ENCODE measurements at regions not wholly inside any gene's neighbourhood (a gene's known extent, or its start where the extent isn't known, plus 50 kb on each side); places are given as distances from the start of the nearest gene placed in this dataset.
"Not testable (repeated sequence)": the region's sequence is repeated elsewhere in the genome, so short reads cannot be mapped to it uniquely, and the experiment has no call there.

GRCh38 chr5:100119903-100120302, 415.3 kb upstream of the FAM174A start:
- H3K4me2 ChIP-seq (ENCODE audit: insufficient read depth, low read length) = no peak overlapping the region
- TF ChIP-seq CTCF (IDR thresholded peaks at IDR 0.05; ENCODE audit: borderline replicate concordance, extremely low read depth, low read length, poor library complexity, severe bottlenecking) = no peak
- no peak for TF ChIP-seq EZH2 (IDR thresholded peaks at IDR 0.05; ENCODE audit: borderline replicate concordance, low read depth, low read length, severe bottlenecking)
- no peak overlapping the region for H3K27ac ChIP-seq (ENCODE audit: low read length)
- H3K9me3 ChIP-seq (ENCODE audit: insufficient read depth, low read length, severe bottlenecking) = no peaks in the 10 kb centered on the region
- DNase-seq = no peak
- H3K4me1 ChIP-seq (ENCODE audit: insufficient read depth, low read length) = no peaks in the 10 kb centered on the region
- H4K20me1 ChIP-seq (ENCODE audit: insufficient read depth, low read length) = no peaks in the 10 kb centered on the region
- H3K9ac ChIP-seq (ENCODE audit: low read depth, low read length) = no peak overlapping the region
- H3K4me3 ChIP-seq (ENCODE audit: low read depth in 1 of 2, low read length in 2 of 2) = no peak overlapping the region
- no peak overlapping the region for H2AFZ ChIP-seq (ENCODE audit: low read depth, low read length)
- no peak for ATAC-seq (ENCODE audit: insufficient read depth, low read depth)
- no peaks in the 10 kb centered on the region for H3K36me3 ChIP-seq (ENCODE audit: insufficient read depth, low read length)
- no peaks in the 10 kb centered on the region for H3K79me2 ChIP-seq (ENCODE audit: insufficient read depth, low read length)
- no peaks in the 10 kb centered on the region for H3K27me3 ChIP-seq (ENCODE audit: insufficient read depth, low read length, poor library complexity)

GRCh38 chr5:100110497-100110896, 424.7 kb upstream of the FAM174A start:
- H3K9ac ChIP-seq (ENCODE audit: low read depth, low read length) = no peak overlapping the region
- H3K4me3 ChIP-seq (ENCODE audit: low read depth in 1 of 2, low read length in 2 of 2) = no peak overlapping the region
- TF ChIP-seq EZH2 (IDR thresholded peaks at IDR 0.05; ENCODE audit: borderline replicate concordance, low read depth, low read length, severe bottlenecking) (no peak), CTCF (IDR thresholded peaks at IDR 0.05; ENCODE audit: borderline replicate concordance, extremely low read depth, low read length, poor library complexity, severe bottlenecking) (no peak)
- no peak overlapping the region for H2AFZ ChIP-seq (ENCODE audit: low read depth, low read length)
- H3K36me3 ChIP-seq (ENCODE audit: insufficient read depth, low read length) = no peaks in the 10 kb centered on the region
- ATAC-seq (ENCODE audit: insufficient read depth, low read depth) (no peak), DNase-seq (no peak)
- H3K4me2 ChIP-seq (ENCODE audit: insufficient read depth, low read length) = no peak overlapping the region
- H3K4me1 ChIP-seq (ENCODE audit: insufficient read depth, low read length) = no peaks in the 10 kb centered on the region
- H3K79me2 ChIP-seq (ENCODE audit: insufficient read depth, low read length) = no peaks in the 10 kb centered on the region
- H4K20me1 ChIP-seq (ENCODE audit: insufficient read depth, low read length) = no peaks in the 10 kb centered on the region
- no peaks in the 10 kb centered on the region for H3K27me3 ChIP-seq (ENCODE audit: insufficient read depth, low read length, poor library complexity)
- H3K9me3 ChIP-seq (ENCODE audit: insufficient read depth, low read length, severe bottlenecking) = peaks cover 4% of the 10 kb centered on the region
- no peak overlapping the region for H3K27ac ChIP-seq (ENCODE audit: low read length)

- no peaks in the 10 kb centered on the region for H3K27me3 ChIP-seq (ENCODE audit: insufficient read depth, low read length, poor library complexity)
- DNase-seq (no peak), ATAC-seq (ENCODE audit: insufficient read depth, low read depth) (no peak)
- H3K9ac ChIP-seq (ENCODE audit: low read depth, low read length) = no peak overlapping the region
- no peaks in the 10 kb centered on the region for H3K36me3 ChIP-seq (ENCODE audit: insufficient read depth, low read length)
- H3K4me3 ChIP-seq (ENCODE audit: low read depth in 1 of 2, low read length in 2 of 2) = no peak overlapping the region
- peaks cover 4% of the 10 kb centered on the region for H3K9me3 ChIP-seq (ENCODE audit: insufficient read depth, low read length, severe bottlenecking)
- H3K4me2 ChIP-seq (ENCODE audit: insufficient read depth, low read length) = no peak overlapping the region
- no peaks in the 10 kb centered on the region for H3K79me2 ChIP-seq (ENCODE audit: insufficient read depth, low read length)
- H3K27ac ChIP-seq (ENCODE audit: low read length) = no peak overlapping the region
- H4K20me1 ChIP-seq (ENCODE audit: insufficient read depth, low read length) = no peaks in the 10 kb centered on the region
- TF ChIP-seq EZH2 (IDR thresholded peaks at IDR 0.05; ENCODE audit: borderline replicate concordance, low read depth, low read length, severe bottlenecking) (no peak), CTCF (IDR thresholded peaks at IDR 0.05; ENCODE audit: borderline replicate concordance, extremely low read depth, low read length, poor library complexity, severe bottlenecking) (no peak)
- H2AFZ ChIP-seq (ENCODE audit: low read depth, low read length) = no peak overlapping the region
- H3K4me1 ChIP-seq (ENCODE audit: insufficient read depth, low read length) = no peaks in the 10 kb centered on the region
Observed at GRCh38 chr5:100108883-100109282, 426.3 kb upstream of the FAM174A start.

GRCh38 chr5:100103592-100104119, 431.5 kb upstream of the FAM174A start:
- not testable (repeated sequence) for H4K20me1 ChIP-seq (ENCODE audit: insufficient read depth, low read length); ATAC-seq (ENCODE audit: insufficient read depth, low read depth)

GRCh38 chr5:100101466-100101865, 433.7 kb upstream of the FAM174A start:
- H3K4me3 ChIP-seq (ENCODE audit: low read depth in 1 of 2, low read length in 2 of 2); H3K27me3 ChIP-seq (ENCODE audit: insufficient read depth, low read length, poor library complexity); H3K36me3 ChIP-seq (ENCODE audit: insufficient read depth, low read length); ATAC-seq (ENCODE audit: insufficient read depth, low read depth); H4K20me1 ChIP-seq (ENCODE audit: insufficient read depth, low read length); H3K27ac ChIP-seq (ENCODE audit: low read length); H3K9ac ChIP-seq (ENCODE audit: low read depth, low read length); DNase-seq; H3K79me2 ChIP-seq (ENCODE audit: insufficient read depth, low read length); H3K9me3 ChIP-seq (ENCODE audit: insufficient read depth, low read length, severe bottlenecking); H3K4me2 ChIP-seq (ENCODE audit: insufficient read depth, low read length); H2AFZ ChIP-seq (ENCODE audit: low read depth, low read length); H3K4me1 ChIP-seq (ENCODE audit: insufficient read depth, low read length): not testable (repeated sequence)

More at GRCh38 chr5:100103592-100104119, 431.5 kb upstream of the FAM174A start:
- not testable (repeated sequence) for H3K9ac ChIP-seq (ENCODE audit: low read depth, low read length); H3K4me3 ChIP-seq (ENCODE audit: low read depth in 1 of 2, low read length in 2 of 2); H3K4me2 ChIP-seq (ENCODE audit: insufficient read depth, low read length); DNase-seq; H3K79me2 ChIP-seq (ENCODE audit: insufficient read depth, low read length); H3K4me1 ChIP-seq (ENCODE audit: insufficient read depth, low read length); H3K9me3 ChIP-seq (ENCODE audit: insufficient read depth, low read length, severe bottlenecking); H3K36me3 ChIP-seq (ENCODE audit: insufficient read depth, low read length); H3K27ac ChIP-seq (ENCODE audit: low read length); H3K27me3 ChIP-seq (ENCODE audit: insufficient read depth, low read length, poor library complexity); H2AFZ ChIP-seq (ENCODE audit: low read depth, low read length)

GRCh38 chr5:100096328-100096727, 438.8 kb upstream of the FAM174A start:
- not testable (repeated sequence) for ATAC-seq (ENCODE audit: insufficient read depth, low read depth); H2AFZ ChIP-seq (ENCODE audit: low read depth, low read length); H3K4me1 ChIP-seq (ENCODE audit: insufficient read depth, low read length); H3K27ac ChIP-seq (ENCODE audit: low read length); H3K36me3 ChIP-seq (ENCODE audit: insufficient read depth, low read length); H3K4me3 ChIP-seq (ENCODE audit: low read depth in 1 of 2, low read length in 2 of 2); H3K9me3 ChIP-seq (ENCODE audit: insufficient read depth, low read length, severe bottlenecking); H3K4me2 ChIP-seq (ENCODE audit: insufficient read depth, low read length); H3K79me2 ChIP-seq (ENCODE audit: insufficient read depth, low read length); H3K9ac ChIP-seq (ENCODE audit: low read depth, low read length); H3K27me3 ChIP-seq (ENCODE audit: insufficient read depth, low read length, poor library complexity); DNase-seq; H4K20me1 ChIP-seq (ENCODE audit: insufficient read depth, low read length)
